Hepatocyte (in vitro differentiated cells): ENCODE measurements at regions not wholly inside any gene's neighbourhood (a gene's known extent, or its start where the extent isn't known, plus 50 kb on each side); places are given as distances from the start of the nearest gene placed in this dataset.
"Not testable (repeated sequence)": the region's sequence is repeated elsewhere in the genome, so short reads cannot be mapped to it uniquely, and the experiment has no call there.

Experiments
- DNase-seq: peaks from one replicate; pipeline ENCODE4 v3.0.0-alpha.2; 2016; ENCODE audit warnings: low spot score
- H2AFZ ChIP-seq: fragments of 200-600 bp; sonication (generic); 2 replicates; pipeline ENCODE4 v1.6.0; 2016; ENCODE audit warnings: antibody characterized with exemption, mild to moderate bottlenecking
- H3K27ac ChIP-seq: fragments of 200-600 bp; sonication (generic); 2 replicates; pipeline ENCODE4 v1.5.1; 2016; ENCODE audit warnings: mild to moderate bottlenecking
- H3K27me3 ChIP-seq: fragments of 200-600 bp; sonication (generic); 2 replicates; pipeline ENCODE4 v1.6.1; 2016
- H3K36me3 ChIP-seq: fragments of 200-600 bp; sonication (generic); replicated peaks from 2 replicates; pipeline ENCODE4 v1.5.1; 2016; ENCODE audit warnings: low read depth; ENCODE audit not compliant: insufficient read depth
- H3K4me1 ChIP-seq: fragments of 200-600 bp; sonication (generic); 2 replicates; pipeline ENCODE4 v1.5.1; 2016; ENCODE audit warnings: mild to moderate bottlenecking, moderate library complexity; ENCODE audit not compliant: insufficient read depth
- H3K4me2 ChIP-seq: fragments of 200-600 bp; sonication (generic); 2 replicates; pipeline ENCODE4 v1.6.0; 2016
- H3K4me3 ChIP-seq: fragments of 200-600 bp; sonication (generic); 2 replicates; pipeline ENCODE4 v1.5.1; 2016; ENCODE audit warnings: mild to moderate bottlenecking
- H3K79me2 ChIP-seq: fragments of 200-600 bp; sonication (generic); 2 replicates; pipeline ENCODE4 v1.6.0; 2017; ENCODE audit warnings: mild to moderate bottlenecking
- H3K9me2 ChIP-seq: fragments of 200-600 bp; sonication (generic); replicated peaks from 2 replicates; pipeline ENCODE4 v1.6.0; 2017; ENCODE audit warnings: mild to moderate bottlenecking; ENCODE audit not compliant: insufficient read depth
- H3K9me3 ChIP-seq: fragments of 200-600 bp; sonication (generic); 2 replicates; pipeline ENCODE4 v1.5.1; 2016; ENCODE audit warnings: low read depth, mild to moderate bottlenecking
- H4K20me1 ChIP-seq: fragments of 200-600 bp; sonication (generic); 2 replicates; pipeline ENCODE4 v1.6.0; 2016; ENCODE audit warnings: mild to moderate bottlenecking; ENCODE audit not compliant: insufficient read depth, poor library complexity, severe bottlenecking
- WGBS: methylation state at CpG from one replicate; pipeline ENCODE4 v1.1.6; 2016; ENCODE audit warnings: low lambda C conversion rate; ENCODE audit errors: missing lambda C conversion rate; 5-methylcytosine and 5-hydroxymethylcytosine counted together

GRCh38 chr2:113551637-113552318 lies 53.3 kb downstream of the FOXD4L1 start:
- H3K4me1 ChIP-seq, H4K20me1 ChIP-seq, H3K4me2 ChIP-seq, H3K4me3 ChIP-seq, H3K27me3 ChIP-seq, H2AFZ ChIP-seq, H3K36me3 ChIP-seq, DNase-seq, H3K27ac ChIP-seq, H3K9me2 ChIP-seq, H3K9me3 ChIP-seq, H3K79me2 ChIP-seq: not testable (repeated sequence)
- WGBS = 35% methylated on average over 10 of the region's 11 CpGs

DNA sequence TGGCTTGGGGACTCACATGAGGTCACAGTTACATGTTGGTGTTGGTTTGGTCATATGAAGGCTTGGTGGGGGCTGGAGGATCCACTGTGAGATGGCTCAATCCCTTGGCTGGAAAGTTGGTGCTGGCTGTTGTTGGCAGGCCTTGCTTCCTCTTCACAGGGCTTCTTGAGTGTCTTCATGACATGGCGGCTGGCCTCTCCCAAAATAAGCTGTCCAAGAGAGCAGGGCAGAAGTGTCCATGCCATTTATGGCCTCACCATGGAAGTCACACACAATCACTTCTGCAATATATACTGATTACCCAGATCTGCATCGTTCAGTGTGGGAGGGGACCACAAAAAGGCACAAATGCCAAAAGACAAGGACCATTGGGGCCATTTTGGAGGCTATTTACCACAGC lies 61.4 kb downstream of the FOXD4L1 start:
- H2AFZ ChIP-seq, DNase-seq, H3K9me3 ChIP-seq, H3K4me2 ChIP-seq, H3K27ac ChIP-seq, H3K4me1 ChIP-seq, H3K36me3 ChIP-seq, H3K4me3 ChIP-seq, H3K79me2 ChIP-seq, H3K9me2 ChIP-seq, H3K27me3 ChIP-seq, H4K20me1 ChIP-seq: not testable (repeated sequence)
- WGBS = 85% methylated on average over 2 of the region's 2 CpGs

DNA sequence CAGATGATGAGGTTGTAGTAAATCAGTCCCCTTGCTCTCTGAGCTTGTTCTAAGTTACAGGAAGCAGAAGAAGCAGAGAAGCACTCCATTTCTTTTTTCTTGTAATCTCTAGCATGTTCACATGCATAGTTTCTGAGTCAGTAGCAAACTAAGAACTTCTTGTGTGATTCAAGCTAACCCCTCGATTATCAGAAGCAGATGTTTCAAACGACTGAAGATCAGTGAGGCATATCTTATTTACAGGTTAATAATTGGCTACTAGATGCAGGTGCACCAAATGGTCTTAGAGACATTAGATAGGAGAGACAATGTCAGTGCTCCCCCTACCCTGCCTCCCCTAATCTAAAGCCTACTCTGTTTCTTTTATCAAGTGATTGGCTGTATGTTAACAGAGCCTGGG lies 64.2 kb downstream of the FOXD4L1 start:
- WGBS = 7% methylated on average over 2 of the region's 2 CpGs
- not testable (repeated sequence) for H3K9me2 ChIP-seq, H3K4me2 ChIP-seq, DNase-seq, H3K9me3 ChIP-seq, H3K79me2 ChIP-seq, H3K4me3 ChIP-seq, H3K27me3 ChIP-seq, H3K27ac ChIP-seq, H2AFZ ChIP-seq, H3K4me1 ChIP-seq, H3K36me3 ChIP-seq, H4K20me1 ChIP-seq

DNA sequence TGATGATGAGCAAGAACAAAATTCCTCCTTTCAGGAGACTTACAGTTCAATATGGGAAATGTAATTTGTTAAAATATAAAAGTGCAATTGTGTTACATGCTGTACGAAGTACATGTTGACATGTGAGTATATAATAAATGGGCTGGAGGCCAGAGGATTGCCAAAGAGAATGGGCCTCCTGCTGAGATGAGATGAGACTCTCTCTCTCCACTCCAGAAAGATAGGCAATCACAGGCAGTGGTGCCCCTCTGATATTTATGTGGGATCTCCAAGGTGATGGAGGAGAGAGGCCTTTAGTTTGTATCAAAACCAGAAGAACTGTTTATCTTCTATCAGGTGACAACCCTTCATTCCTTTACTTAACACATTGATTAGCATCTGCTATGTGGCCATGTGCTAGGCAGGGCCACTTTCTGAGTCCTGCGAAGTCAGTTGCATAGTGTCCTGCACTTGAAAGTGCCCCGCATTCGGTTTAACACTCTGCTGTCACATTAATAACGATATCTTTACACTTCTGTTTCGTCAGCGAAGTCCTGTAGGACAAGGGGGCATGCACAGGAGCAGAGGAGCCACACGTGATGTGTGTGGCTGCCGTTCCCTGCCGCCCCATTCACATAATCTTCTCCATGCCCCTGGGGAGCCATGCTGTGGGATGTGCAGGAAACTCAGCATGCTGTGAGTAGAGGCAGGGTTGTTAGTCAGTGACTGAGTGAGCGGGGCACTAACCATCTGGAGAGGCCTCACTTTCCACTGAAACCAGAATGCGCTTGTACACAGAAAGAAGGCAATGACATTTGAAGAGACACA lies 60.2 kb upstream of the RABL2A start:
- DNase-seq, H2AFZ ChIP-seq, H3K79me2 ChIP-seq, H3K4me3 ChIP-seq, H3K27ac ChIP-seq, H4K20me1 ChIP-seq, H3K9me3 ChIP-seq, H3K9me2 ChIP-seq, H3K27me3 ChIP-seq, H3K36me3 ChIP-seq, H3K4me1 ChIP-seq, H3K4me2 ChIP-seq: not testable (repeated sequence)
- WGBS = 79% methylated on average over 11 of the region's 12 CpGs

DNA sequence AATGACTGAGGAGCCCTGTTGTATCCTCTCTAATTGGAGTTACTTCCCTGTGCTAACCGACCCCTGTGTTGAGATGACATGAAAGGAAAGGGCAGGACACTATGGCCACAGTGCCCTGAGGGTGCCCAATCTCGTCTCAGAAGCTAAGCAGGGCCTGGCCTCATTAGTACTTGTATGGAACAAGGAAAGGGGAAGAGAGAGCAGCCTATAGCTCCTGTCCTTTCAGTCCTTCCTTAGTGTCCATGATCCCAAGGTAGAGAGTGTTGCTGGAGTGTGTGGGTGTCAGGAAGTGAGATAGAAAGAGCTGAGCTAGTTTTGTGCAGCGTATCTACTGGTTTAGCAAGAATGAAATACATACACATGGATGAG lies 59.6 kb upstream of the RABL2A start:
- H4K20me1 ChIP-seq, H3K9me3 ChIP-seq, H3K79me2 ChIP-seq, H3K36me3 ChIP-seq, H3K4me1 ChIP-seq, H2AFZ ChIP-seq, H3K27me3 ChIP-seq, H3K4me2 ChIP-seq, DNase-seq, H3K9me2 ChIP-seq, H3K4me3 ChIP-seq, H3K27ac ChIP-seq: not testable (repeated sequence)
- WGBS = 58% methylated on average over 3 of the region's 3 CpGs

DNA sequence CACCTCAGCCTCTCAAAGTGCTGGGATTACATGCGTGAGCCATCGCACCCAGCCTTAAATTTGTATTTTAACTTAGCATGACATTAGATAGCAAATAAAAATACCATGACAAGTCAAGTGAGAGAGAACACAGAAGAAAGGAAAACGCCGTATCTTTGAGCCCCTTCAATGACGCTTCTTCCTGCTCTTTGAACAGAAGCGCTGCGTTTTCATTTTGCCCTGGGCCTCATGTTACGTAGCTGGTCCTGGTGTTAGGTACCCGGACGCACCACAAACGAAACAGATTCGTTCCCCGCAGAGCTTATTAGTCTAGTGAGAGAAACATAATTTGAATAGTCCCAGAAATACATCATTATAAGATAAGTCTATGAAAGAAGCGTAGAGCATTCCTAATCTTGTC lies 58.8 kb upstream of the RABL2A start:
- H3K4me1 ChIP-seq, H2AFZ ChIP-seq, H4K20me1 ChIP-seq, H3K9me3 ChIP-seq, H3K4me2 ChIP-seq, H3K36me3 ChIP-seq, H3K4me3 ChIP-seq, H3K27ac ChIP-seq, DNase-seq, H3K9me2 ChIP-seq, H3K27me3 ChIP-seq, H3K79me2 ChIP-seq: not testable (repeated sequence)
- WGBS = 94% methylated on average over 14 of the region's 14 CpGs

DNA sequence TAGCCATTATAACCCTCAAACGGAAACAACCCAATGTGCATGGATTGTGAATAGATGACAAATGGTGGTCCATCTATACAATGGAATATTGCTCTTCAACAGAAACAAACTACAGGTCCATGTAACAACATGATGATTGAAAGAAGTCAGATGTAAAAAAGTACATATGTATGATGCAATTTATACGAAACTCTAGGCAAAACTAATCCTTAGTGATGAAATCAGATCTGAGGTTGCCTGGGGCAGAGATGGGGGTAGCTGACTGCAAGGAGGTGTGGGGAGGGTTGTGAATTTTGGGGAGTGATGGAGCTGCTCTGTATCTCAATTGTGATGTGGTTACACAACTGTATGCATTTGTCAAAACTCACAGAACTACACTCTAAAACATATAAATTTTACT lies 57.0 kb upstream of the RABL2A start:
- not testable (repeated sequence) for H3K9me2 ChIP-seq, H4K20me1 ChIP-seq, H3K79me2 ChIP-seq, H3K27me3 ChIP-seq, H3K9me3 ChIP-seq, H3K4me2 ChIP-seq, H3K27ac ChIP-seq, H2AFZ ChIP-seq, H3K36me3 ChIP-seq, H3K4me1 ChIP-seq, DNase-seq, H3K4me3 ChIP-seq
- WGBS = 75% methylated on average over 2 of the region's 2 CpGs

DNA sequence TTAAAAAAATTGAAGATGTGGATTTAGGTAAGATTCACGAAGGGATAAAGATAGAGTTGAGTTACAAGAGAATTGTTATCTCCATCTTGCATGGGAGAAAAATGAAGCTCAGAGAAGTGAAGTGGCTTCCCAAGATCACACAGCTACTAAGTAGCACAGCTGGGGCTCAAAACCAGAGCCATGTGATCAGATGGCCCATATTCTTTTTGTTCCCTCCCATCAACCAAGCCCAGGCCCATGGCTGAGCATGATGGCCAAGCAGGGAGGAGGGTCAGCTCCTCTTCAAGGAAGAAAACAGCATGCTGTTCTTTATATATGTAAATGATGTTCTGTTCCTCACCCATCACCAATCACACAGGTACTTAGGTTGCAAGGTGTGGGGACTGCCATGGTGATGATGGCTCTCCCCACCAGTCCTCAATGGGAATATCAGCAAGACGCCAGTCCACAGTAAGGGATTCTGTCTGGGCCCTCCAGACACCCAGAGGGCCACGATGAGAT lies 56.5 kb upstream of the RABL2A start:
- H4K20me1 ChIP-seq, H3K9me3 ChIP-seq: not testable (repeated sequence)

GRCh38 chr2:113571482-113572068 lies 55.5 kb upstream of the RABL2A start:
- not testable (repeated sequence) for H3K9me3 ChIP-seq, H4K20me1 ChIP-seq, H3K27ac ChIP-seq, H3K4me1 ChIP-seq, H3K79me2 ChIP-seq, H3K27me3 ChIP-seq, H3K4me3 ChIP-seq, H3K9me2 ChIP-seq, H3K4me2 ChIP-seq, H3K36me3 ChIP-seq, DNase-seq, H2AFZ ChIP-seq
- 93% methylated on average over 6 of the region's 6 CpGs for WGBS

More for the DNA sequence above, 56.5 kb upstream of the RABL2A start:
- not testable (repeated sequence) for H3K4me1 ChIP-seq, H3K4me3 ChIP-seq, H3K9me2 ChIP-seq, H2AFZ ChIP-seq, H3K36me3 ChIP-seq, H3K4me2 ChIP-seq, DNase-seq, H3K79me2 ChIP-seq, H3K27ac ChIP-seq, H3K27me3 ChIP-seq
- 51% methylated on average over 2 of the region's 3 CpGs for WGBS
